AG08395 (cell line): ENCODE measurements at regions not wholly inside any gene's neighbourhood (a gene's known extent, or its start where the extent isn't known, plus 50 kb on each side); places are given as distances from the start of the nearest gene placed in this dataset.

Experiments
- DNase-seq: peaks from one replicate; pipeline ENCODE4 v3.0.0; 2012; ENCODE audit warnings: mixed read lengths, low spot score

DNA sequence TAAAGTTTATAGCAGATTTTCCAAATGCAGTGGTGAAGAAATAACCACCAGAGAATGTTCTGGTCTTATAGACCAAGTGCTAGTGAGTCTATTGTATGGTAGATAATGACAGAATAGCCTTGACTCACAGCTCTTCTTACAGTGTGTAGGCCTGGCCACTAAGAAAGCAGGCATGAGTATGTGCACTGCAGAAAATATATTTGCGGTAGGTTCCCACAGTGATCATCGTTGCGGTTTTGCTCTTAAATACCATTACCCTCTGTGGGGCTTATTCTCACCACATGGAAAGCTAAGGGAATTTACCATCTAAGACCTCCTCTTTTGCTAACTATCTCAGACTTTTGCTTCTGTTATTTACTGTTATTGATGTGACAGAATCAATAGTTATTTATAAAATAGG, 212.3 kb upstream of the SYNDIG1 start:
- DNase-seq = no peak

DNA sequence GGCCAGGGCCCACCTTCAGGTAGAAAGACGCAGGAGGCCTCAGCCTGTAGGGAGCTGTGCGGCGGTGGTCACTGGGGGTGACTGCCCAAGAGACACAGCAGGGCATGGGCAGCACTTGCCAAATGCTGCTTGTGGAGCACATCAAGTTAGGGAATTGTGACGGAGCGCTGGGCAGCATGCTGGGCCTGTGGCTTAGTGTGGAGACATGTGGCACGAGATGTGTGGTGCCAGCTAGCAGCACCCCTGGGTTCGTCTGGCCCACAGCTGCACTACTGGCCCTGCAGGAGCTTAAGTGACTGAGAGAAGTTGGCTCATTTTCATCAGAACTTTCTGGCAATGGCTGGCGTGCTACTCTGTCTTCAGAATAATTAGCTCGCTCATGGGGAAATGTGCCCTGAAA, 213.1 kb upstream of the SYNDIG1 start:
- no peak for DNase-seq

DNA sequence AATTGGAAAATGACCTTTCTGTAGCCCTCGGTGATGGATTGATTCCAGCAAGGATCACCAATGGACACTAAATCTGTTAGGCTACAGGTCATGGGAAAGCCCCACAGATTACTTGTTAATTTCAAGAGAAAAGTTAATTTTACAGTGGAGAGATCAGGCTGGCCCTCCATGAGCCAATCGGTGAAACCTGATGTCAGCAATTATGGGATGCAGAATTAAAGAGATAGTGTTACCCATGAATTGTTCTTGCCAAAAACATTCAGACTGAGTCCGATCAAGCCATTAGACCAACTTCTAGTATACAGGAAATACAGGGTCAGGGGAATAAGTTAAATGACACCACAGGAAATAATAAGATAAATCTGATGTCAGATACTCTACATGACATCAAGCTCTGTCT, 214.9 kb upstream of the SYNDIG1 start:
- DNase-seq = no peak

DNA sequence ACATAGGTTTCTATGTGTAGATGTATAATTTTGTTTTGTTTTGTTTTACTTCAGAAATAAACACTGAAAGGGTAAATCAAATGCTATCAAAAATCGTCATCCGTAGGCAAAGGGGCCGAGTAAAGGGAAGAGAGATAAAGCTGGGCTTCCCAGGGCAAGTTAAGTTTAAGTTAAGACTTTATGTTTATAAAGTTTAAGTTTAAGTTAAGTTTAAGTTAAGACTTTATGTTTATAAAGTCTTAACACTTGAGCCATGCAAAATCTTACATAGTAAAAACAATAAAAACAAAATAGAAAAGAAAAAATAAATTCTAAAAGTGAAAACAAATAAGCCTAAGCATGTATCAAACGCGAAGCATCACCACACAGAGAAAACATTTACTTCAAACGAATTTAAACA, 216.1 kb upstream of the SYNDIG1 start:
- DNase-seq = no peak

DNA sequence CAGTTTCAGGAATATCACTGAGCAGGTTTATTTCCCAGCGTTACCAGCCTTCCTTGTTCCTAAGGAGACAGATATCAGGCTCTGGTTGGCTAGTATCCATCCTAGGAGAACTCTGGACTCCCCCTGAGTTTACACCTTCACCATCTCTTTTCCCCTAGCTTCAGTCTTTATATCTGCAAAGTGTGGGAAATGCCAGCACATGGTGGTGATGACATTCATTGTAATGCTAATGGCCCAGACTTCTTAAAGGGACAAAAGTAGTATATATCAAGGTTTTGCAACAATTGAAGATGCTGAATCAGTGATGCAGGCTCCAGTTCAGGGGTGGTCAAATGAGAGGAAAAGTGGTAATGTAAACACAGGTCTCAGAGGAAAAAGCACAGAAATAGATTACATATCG, 224.3 kb upstream of the SYNDIG1 start:
- no peak for DNase-seq

DNA sequence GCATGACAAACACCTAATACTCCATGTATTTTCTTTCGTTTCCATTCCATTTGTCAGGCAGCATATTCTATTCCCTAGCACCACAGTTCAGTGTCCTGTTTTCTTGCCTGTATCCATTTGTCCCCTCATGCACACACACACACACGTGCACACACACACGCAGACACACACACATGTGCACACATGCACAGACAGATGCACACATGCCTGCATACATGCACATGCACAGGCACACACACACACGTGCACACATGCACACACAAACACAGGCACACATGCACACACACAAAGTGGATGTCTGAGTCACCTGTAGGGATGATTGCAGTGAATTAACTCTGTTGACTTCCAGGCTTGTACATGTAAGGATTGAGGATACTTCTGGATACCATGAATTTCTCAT, 226.7 kb upstream of the SYNDIG1 start:
- no peak for DNase-seq

DNA sequence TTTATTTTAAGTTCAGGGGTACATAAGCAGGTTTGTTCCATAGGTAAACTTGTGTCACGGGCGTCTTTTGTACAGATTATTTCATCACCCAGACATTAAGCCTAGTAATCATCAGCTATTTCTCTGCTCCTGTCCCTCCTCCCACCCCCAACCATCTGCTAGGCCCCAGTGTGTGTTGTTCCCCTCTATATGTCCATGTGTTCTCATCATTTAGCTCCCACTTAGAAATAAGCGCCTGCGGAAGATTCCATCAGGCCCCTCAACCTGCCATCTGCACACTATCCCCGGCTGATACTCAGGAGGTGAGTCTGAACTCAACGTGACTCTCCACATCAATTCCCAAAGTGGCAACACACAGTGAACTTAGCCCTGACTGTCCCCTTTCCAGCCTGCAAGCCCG, 228.0 kb upstream of the SYNDIG1 start:
- no peak for DNase-seq

DNA sequence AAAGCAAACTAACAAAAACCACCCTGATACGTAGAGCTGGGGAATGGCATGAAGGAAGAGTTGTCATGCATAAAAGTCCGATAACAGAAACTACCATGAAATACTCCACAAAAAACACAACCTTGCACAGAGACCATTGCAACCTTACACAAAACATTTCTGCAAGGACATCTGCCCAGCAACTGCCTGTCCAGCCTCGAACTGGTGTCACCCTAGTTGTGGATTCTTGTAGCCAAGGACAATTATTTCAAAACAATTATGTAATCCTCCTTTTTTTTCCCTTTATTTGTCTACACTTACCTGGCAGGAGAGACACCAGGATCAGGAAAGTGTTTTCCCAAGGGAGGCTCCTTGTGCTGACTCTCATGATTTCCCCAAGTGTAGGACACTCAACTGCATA, 232.5 kb upstream of the SYNDIG1 start:
- DNase-seq = no peak

DNA sequence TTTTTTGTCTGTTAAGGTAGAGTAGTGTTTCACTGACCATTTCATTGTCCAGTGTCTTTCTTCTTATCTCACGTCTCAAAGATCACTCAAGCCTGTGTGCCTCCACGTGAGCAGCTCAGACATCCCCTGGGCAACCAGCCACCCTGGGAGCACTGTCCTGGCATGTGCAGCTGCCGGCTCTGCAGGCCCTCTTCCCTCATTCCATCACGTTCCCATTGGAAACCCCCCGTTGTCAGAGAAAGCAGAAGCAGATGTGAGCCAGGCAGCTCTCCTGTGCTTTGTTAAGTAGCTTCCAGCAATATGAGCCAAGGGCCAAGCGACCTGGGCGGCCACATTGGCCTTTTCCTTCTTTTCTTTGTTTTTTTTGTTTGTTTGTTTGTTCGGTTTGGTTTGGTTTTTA, 233.2 kb upstream of the SYNDIG1 start:
- no peak for DNase-seq

DNA sequence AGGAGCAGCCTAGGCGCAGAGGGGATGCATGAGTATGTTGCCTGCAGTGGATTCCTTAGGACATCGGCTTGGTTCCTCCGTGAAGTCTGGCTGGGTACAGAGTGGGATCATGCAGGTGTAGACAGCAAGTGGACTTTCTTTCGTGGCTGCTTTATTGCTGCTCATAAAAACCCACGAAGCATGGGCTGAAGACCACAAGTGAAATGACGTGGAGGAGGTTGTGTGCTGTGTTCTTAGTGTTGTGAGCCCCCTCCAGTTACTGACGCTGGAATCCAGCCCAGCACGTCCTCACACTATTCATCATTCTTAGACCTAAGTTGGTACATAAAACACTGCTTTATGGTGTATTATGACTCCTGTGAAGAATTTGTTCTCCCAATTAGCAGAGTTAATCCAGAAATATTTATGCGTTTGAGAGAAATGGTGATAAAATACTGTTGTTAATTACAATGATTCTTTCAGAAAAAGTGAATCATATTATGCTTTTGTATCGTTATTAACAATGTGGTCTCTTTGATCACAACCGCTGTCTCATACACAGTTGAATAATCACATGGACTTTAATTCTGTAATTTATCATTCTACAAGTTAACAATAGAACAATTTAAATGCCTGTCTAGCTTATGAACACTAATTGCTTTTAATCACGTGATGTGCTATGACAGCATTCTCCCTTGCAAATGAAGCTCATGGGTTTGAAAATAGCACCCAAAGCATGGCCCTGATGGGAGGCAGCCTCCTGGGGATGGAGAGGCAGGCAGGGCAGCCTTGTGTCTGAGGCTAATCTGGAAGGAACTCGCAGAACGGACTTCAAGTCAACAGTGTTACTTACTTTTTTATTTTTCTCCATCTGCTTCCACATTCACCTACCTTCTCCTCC, 233.9 kb upstream of the SYNDIG1 start:
- DNase-seq = no peak

DNA sequence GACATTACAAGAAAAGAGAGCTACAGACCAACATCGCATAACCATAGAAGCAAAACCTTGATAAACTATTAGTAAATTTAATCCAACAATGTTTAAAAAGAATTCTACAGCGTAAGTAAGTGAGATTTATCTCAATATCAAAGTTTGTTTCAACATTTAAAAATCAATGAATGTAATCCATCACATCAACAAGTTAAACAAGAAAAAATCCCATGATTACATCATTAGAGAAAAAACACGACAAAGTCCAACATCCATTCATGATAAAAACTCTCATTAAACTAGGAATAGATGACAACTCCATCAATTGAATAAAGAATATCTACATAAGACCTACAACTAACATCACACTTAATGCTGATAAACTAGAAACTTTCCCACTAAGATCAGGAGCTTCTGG, 239.0 kb upstream of the GGTLC1 start:
- DNase-seq = no peak

DNA sequence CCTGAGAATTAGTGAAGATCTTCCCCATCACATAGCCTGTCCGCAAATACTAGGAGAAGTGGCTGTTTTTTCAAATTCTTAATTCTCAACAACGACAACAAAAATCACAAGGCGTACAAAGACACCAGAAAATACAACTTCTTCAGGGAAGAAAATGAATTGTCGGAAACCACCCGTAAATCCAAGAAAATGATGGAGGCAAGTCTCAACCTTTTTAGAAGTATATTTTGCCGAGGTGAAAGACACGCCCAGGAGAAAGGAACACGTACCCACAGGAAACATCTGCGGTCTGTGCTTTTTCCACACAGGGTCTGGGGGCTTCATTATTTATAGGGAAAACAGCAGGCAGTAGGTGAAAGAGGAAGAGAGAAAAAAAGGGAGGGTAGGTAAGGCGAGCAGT, 223.9 kb upstream of the GGTLC1 start:
- no peak for DNase-seq

DNA sequence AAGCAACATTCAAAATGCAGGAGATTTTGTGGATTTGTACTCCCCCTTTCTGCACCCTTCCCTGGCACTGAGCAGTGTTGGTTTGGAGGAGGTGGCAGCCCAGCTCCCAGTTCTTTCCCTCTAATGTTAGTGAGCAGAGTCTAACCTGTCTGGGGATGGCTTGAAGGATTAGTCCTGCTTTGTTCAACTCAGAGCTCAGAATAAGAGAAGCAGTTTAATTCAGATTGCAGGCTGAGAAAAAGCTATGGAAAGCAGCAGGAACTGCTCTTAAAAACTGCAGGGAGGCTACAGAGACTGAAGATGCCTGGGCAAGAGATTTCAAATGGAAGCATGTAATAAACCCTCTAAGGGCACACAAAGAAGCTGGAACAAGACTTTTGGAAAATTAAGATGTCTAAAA, 223.4 kb upstream of the GGTLC1 start:
- no peak for DNase-seq

DNA sequence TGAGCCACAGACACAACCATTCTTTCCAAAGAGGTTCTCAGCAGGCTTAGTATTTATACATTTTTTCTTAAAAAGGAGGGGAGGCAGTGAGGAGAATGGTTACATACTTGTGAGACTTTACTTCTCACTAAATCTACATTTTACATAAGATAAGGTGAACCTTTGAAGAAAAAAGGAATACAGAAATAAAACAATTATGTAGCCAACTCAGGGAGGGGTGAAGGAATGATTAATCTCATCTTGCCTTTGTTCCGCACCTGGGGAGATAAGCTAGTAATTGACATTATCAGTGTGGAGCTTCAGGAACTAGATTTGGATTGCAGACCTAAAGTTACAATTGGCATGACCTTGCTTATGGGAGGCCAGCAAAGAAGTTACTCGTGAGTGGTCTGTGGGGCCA, 221.8 kb upstream of the GGTLC1 start:
- DNase-seq = no peak

DNA sequence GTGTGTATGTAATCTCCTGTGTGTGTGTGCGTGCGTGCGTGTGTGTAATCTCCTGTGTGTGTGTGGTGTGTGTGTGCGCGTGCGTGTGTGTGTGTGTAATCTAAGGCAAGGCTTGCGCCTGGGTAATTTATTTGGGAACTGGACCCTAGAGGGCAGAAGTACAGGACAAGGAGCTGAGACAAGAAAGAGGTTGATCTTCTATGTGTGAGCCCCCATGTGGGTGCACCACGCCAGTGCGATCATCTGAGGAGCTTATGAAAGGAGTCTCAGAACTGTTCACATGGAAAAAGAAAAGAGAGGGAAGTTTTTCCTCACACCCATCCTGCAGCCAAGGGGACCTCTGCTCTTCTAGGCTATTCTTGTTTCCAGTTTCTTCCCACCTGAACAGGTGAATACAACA, 220.1 kb upstream of the GGTLC1 start:
- no peak for DNase-seq

DNA sequence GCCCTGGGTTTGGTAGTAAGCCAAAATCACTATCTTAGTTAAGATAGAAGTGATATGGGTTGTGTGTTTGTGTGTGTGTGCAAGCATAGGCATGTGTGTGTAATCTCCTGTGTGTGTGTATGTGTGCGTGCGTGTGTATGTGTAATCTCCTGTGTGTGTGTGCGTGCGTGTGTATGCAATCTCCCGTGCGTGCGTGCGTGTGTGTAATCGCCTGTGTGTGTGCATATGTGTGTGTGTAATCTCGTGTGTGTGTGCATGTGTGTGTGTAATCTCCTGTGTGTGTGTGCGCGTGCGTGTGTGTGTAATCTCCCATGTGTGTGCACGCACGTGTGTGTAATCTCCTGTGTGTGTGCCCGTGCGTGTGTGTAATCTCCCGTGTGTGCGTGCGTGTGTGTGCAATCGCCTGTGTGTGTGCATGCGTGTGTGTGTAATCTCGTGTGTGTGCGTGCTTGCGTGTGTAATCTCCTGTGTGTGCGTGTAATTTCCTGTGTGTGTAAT, 219.3 kb upstream of the GGTLC1 start:
- DNase-seq = no peak

DNA sequence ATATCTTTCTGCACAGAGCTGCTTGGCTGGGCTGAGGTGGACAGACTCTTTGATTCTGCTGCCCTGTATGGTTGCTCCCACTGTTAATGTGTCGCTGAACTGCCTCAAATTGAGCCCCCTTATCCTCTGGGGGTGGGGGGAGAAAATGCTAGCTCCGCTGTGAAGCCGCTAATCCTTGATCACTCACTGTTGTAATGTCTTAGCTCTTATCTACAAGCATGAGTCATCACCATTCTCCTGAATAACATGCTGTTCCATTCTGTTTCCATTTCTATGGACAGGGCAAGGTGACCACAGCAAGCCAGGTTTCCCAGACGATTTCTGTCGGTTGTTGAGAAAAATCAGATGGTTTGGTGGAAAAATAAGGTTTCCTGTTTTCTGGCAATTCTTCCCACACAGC, 218.4 kb upstream of the GGTLC1 start:
- no peak for DNase-seq

DNA sequence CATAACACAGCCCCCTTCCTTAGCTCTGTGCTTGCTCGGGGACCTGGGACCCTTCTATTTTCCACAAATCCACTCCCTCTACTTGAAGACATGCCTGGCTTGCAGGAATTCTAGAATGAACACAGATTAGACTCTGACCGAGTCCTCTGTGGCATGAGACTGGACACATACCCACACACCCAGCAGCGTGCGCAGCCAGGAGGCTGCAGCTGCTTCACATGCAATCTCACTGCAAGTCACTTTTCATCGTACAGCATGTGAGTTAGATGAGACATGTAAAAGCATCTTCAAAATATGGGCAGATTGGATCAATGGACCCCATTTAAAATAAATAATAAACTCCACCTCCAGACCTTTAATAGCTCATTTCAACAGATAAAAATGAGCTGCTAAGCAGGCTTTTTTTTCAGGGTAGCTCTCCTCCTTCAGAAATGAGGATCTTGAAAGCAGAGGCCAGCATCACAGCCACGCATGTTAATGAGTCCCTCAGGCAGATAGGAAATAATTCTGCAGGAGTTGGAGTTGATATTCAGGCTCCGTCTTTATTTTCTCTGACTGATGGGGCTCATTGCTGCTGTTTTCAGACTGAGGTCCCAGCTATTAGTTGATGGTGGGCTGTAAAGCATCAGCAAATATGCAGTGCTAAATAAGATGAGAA, 215.1 kb upstream of the GGTLC1 start:
- no peak for DNase-seq

DNA sequence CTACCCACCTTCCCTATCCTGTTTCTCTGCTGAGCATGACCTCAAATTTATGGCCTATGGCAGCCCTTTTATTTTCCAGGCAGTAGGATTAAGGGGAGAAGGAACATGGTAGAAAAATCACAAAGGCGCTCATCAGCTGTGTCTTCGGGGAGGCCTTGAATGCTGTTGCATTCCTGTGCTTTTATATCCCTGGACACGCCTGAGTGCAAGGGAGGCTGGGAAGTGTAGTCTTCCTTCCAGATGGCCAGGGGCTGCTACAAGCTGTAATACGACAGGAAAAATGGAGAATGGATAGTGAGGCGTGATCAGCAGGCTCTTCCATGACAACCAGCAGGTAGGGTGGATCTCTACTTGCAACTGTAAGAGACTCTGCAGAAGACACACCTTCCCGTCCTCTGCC, 210.9 kb upstream of the GGTLC1 start:
- no peak for DNase-seq

DNA sequence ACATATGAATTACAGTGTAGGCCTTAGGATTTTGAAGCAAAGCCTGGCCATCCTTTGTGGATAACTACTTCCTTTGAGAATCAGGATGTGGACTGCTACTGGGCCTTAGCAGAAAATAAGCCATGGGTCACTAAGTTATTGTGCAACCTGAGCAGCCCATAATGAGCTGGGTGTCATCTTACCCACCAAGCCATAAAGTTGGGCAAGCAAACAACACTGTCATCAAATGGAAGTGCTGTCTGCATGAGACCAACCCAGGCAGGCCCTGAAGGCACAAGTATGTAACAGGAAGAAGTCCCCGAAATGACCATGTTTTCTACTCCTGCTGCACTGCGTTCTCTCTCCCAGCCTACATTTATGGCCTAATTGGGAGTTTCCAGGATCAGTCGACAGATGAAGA, 205.6 kb upstream of the GGTLC1 start:
- DNase-seq = no peak

DNA sequence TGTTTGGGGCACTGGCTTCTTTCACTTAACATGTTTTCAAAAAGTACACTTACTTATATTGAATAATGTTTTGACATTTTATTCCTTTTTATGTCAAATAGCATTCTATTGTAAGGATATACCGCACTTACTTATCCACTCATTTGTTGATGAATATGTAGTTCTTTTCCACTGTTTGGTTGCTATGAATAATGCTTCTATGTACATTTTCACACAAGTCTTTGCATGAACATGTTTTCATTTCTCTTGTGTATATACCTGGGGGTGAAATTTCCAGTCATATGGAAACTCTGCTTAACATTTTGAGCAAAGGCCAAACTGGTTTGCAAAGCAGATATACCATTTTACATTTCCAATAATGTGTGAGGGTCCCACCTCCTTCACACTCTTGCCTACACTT, 202.3 kb upstream of the GGTLC1 start:
- no peak for DNase-seq

DNA sequence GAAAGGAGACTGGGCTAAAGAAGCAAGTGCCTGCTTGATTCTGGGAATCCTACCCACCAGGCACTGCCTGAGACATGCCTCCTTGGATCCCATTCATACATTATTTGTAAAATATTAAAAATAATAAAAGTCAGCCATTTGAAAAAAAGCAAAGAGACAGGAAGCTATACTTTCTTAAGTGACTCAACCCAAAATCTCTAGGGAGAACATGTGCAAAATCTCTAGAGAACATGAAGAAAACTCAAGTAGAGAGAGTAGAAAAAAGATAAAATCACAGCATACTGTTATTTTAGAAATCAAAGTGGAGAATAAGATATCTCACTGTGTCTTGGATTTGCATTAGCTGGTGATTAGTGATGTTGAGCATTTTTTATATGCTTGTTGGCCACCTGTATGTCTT, 197.2 kb upstream of the GGTLC1 start:
- no peak for DNase-seq

DNA sequence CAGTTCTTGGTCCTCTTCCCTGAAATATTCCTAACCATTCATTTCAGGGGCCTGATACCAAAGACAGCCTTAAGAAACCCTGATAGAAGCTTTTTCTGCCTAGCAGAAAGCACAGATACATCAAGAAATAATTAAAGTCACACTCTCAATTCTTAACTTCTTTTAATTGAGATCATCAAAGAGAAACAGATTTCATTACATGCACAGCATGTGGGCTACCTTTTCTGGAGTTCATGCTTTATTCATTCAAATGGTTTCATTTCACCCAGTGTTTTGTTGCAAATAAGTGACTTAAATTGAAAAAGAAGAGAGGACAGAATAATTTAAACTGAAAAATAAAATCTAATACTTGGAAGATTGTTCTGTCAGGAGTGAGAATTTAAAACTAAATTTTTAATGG, 192.6 kb upstream of the GGTLC1 start:
- DNase-seq = no peak

DNA sequence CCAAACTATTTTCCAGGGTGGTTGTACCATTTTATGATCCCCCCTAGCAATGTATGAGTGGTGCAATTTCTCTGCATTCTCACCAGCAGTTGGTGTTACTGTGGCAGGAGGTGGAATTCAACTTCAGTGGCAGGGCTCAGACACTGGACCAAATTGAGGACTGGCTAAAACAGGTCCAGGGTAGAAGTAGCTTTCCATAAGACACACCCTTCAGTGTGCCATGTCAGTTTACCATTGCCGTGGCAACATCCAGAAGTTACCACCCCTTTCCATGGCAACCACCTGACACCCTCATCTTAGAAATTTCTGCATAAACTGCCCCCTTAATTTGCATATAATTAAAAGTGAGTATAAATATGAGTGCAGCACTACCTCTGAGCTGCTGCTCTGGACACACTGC, 180.7 kb upstream of the GGTLC1 start:
- no peak for DNase-seq
